HG03196 (cell line): ENCODE measurements at regions not wholly inside any gene's neighbourhood (a gene's known extent, or its start where the extent isn't known, plus 50 kb on each side); places are given as distances from the start of the nearest gene placed in this dataset.

ENCODE experiments used
- ATAC-seq: cut with Tn5 transposase; IDR thresholded peaks from one replicate; pipeline ENCODE4 v1.9.1; 2021; ENCODE audit not compliant: unreplicated experiment

DNA sequence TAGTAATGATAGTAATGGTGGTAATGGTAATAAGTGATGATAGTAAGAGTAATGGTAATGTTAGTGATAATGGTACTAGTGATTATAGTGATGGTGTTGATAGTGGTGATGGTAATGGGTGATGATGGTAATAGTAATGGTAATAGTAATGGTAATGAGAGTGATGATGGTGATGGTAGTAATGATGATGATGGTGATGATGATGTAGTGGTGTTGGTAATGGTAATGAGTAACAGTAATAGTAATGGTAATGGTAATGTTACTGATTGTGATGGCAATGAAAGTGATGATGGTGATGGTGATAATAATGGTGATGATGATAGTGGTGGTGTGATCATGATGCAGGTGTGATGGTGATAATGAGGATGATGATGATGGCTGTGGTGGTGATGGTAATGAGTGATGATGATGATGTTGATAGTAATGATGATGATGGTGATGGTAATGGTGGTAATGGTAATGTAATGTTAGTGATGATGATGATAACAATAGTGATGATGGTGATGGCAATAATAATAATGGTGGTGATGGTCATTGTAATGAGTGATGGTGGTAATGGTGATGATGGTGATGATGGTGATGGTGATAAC, 235.0 kb downstream of the MATN1 start:
- ATAC-seq: no peak

DNA sequence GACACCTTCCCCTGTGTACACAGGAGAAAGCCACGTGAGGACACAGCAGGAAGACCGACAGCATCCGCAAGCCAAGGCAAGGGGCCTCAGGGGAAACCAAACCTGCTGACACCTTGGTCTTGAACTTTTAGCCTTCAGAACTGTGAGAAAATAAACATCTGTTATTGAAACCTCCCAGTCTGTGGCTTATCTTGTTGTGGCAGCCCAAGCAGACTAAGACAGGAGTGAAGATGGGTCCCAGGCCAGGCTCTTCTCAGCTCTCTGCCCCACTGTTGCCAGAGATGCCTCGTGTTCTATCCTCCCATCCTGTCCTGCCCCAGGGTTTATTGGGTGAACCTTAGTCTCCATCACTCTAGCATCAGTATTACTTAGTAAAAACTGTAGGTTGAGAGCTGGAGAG, 236.3 kb downstream of the MATN1 start:
- ATAC-seq: no peak

DNA sequence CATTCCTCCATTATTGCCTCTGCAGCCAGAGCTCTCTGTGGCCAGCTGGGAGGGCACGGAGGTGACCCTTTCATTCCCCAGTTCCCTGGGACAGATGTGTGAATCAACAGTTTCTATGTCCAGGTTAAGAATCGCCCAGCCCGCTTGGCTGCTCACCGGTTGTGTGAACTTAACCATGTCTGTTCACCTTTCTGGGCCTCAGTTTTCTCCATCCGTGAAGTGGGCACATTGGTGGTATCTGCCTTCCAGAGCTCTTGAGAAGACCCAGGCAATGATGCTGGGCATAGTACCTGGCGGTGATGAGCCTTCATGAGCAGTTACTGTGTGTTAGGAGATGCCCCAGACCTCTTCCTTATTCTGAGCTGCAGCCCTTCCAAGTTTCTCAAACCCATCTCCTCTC, 238.3 kb downstream of the MATN1 start:
- no peak for ATAC-seq

DNA sequence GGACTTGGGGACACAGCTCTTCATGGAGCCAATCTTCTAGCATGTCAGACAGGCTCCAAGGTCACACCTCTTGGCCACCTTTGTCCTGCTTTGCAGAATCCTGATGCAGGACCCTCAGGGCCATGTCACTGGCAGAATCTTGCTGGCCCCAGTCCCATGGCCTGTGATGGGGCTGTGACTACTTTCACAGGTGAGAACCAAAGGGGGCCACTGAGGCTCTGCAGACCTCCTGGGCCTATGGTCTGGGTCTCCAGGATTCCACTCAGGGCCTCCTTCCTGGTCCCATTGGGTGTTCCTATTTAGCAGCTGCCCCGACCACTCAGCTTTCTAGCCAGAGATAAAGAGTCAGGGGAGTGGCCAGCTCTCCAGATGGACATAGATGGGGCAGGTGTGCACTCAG, 238.7 kb downstream of the MATN1 start:
- no peak for ATAC-seq

DNA sequence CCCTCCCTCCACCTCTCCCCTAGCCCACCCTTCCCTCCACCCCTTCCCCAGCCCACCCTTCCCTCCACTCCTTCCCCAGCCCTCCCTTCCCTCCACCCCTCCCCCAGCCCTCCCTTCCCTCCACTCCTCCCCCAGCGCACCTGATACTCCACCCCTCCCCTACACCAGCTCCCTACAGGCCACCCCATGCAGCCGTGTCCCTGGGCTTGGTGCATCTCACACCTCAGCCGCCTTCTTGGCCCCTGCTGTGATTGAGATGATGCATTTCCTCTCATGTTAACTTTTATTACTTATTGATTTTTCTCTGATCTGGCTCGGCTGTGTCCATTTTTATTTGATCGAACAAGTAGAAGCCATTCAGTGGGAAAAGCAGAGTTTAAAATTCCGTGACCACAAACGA, 243.8 kb downstream of the MATN1 start:
- no peak for ATAC-seq

DNA sequence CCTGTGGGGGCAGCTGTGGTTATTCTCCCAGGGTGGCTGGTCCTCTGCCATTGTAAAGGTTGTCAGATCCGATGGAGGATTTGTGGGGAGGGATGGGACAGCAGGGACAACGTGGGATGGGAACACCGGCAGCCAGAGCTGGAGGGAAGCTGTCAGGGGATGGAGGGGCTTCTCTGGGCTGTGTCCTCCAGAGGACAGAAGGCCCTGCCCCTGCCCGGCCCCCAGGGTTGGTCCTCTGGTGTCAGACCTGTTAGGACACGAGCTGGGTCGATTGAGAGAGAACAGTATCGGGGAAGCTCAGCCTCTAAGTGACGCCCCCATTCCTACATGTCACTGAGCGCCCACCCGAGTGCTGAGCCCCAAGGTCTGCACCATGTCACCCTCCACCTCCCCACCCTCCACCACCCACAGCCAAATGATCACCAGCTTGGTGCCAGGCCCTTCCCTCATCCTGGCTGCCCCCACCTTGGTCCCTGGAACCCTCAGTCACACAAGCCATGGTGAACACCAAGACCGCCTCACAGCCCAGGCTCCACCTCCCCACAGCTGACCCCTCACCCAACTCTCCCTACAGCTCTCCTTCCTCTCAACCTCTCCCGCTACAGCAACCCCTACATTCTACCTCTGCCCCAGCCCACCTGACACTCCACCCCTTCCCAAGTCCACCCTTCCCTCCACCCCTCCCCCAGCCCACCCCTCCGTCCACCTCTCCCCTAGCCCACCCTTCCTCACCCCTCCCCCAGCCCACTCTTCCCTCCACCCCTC, 244.4 kb downstream of the MATN1 start:
- no peak for ATAC-seq

DNA sequence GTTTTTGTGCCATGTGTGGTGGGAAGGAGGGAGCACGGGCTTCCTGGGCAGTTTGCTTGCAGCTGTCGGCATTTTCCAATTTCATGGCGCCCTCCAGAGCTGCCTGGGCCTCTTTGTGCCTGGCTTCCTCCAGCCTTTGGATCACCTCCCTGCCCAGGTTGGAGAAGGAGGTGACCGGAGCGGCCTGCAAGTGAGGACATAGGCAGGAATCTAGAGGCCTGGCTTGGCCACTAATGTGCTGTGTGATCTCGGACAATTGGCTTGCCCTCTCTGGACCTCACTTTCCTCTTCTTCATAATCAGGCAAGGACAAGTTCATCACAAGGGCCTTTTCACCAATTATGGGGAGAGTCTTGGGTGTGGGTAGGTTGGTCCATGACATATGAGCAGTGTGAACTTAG, 245.1 kb downstream of the MATN1 start:
- no peak for ATAC-seq

DNA sequence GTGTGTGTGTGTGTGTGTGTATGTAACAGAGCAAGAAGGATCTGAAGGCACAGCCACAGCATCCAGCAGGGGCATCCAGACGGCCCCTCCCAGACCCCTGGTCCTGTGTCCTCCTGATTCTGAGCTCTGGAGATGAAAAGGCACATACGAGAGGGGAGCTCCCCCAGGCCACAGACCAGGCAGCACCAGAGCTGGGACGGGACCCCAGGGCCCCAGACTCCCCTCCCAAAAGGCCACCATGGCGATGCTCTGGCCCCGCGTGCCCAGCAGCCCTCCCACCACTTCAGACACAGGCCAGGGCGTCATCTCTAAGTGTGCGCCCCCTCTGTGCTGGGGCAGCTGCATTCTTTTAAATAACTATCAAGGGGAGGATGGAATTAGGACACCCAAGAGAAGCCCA, 245.8 kb downstream of the MATN1 start:
- ATAC-seq: no peak

DNA sequence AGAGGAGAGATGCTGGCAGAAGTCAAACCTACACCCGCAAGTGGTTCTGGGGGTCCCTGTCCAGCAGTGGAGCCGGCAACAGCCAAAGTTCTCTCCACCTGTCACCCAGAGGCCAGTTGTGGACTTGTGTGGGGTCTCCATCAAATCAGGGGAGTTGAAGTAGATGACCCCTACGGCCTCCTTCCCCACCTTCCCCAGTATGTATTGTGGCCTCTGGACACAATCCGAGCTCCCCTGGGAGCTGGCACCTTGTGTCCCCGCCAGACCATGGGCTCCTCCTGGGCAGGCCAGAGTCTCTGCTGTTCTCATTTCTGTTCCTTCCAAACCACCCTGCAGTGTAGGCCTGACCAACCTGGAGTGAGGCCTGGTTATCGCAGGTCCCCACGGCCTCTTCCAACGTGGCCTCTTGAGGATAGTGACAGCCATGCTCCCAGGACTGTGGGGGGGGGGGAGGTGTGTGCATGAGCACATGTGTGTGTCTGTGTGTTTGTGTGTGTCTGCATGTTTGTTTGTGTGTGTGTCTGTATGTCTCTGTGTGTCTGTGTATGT, 246.4 kb downstream of the MATN1 start:
- no peak for ATAC-seq

DNA sequence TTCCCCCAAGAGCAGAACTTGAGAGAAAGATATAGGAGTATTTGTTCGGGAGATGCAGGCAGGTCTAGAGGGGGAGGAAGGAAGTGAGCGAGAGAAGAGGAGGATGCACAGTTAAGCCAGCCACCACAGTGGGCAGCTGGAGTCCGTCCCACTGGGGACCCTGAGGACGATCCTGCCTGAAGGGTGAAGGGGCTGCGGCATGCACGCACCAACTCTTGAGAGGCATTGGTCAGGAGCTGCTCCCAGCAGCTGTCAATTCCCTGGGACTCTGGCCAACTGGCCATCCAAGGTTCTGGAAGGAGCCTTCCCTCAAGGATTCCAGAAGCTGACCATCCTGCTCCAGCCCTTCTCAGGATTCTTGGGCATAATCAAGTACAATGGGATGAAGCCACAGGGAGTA, 246.9 kb downstream of the MATN1 start:
- no peak for ATAC-seq

DNA sequence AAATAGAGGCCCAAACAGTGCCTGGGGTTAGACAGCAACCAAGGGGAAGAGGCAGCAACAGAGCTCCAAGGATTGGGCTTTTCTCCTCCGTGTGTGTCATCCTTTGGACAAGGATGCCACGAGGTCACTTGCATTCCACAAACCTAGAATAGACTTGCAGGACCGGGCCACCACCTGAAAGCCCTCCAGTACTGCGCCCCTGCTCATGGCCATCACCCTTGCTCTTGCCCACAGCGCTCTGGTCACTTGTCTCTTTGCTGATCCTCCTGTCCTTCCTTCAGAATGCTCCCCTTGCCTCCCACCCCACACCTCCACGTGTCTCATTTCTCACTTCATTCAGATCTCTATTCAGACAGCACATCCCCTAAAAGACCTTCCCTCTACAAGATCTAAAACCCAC, 247.4 kb downstream of the MATN1 start:
- no peak for ATAC-seq

DNA sequence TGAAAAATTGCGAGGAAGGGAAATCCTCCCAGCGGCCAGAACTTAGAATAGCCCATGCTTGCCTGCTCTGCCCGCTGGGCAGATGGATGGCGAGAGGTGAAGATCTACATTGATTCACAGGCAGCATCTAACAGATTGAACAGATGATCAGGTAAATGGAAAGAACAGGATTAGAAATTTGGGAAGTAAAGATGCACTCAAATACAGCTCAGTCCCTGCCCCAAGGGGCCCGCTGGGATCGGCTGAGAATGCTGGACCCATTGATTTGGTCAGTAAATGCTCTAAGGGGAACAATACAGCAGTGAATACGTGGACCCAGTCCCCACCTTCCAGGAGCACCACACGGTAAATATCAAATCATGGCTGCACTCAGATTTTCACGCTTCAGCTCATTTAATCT, 248.2 kb downstream of the MATN1 start:
- ATAC-seq: no peak

DNA sequence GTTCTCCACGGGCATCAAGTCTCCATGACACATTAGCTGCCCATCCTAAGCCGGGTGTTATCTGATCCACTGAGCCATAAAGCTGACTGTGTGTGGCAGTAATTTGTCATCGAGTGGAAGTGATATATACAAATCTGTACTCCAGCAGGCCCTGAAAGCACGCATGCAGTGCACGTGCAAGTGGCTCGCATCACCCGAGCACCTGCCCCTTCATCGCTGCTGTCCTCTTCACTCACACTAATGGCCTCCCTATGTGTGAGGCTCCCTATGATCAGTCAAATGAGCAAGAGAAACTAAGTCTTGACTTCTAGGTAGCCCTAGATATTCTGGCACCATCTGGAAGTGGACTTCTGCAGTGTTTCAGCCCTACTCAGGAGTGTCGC, 248.6 kb downstream of the MATN1 start:
- no peak for ATAC-seq

DNA sequence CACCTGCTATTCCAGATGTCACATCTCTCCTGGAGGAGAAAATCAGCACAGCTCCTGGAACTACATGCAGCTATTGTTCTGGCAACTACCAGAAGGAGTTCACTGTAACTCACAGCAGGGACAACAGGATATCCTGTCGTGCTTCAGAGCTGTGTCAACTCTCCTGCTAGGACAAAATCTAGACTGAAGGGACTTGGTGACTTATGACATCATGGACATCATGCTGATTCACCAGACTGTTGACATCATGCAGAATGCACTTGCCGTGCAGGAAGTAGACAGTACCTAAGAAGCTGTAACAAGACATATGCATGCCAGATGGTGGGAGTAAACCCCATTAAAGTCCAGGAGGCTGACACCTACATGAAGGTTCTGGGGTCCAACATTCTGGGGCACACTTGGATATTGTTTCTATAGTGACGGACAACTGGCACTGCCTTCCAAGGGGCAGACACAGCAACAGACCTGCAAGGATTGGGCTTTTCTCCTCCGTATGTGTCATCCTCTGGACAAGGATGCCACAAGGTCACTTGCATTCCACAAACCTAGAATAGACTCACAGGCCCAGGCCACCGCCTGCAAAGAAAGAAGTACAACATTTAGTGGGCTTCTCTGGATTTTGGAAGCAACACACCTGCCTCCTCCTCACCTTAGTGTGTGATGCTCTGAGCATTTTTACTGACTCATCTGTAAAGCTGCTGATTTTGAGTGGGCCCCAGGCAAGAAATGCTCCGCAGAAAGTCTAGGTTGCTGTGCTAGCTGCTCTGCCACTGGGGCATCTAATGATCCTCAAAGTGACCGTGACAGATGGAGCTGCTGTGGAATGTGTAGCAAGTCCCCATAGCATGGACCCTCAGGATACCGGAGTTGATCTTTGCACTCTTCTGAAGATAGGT, 249.2 kb downstream of the MATN1 start:
- ATAC-seq: no peak

DNA sequence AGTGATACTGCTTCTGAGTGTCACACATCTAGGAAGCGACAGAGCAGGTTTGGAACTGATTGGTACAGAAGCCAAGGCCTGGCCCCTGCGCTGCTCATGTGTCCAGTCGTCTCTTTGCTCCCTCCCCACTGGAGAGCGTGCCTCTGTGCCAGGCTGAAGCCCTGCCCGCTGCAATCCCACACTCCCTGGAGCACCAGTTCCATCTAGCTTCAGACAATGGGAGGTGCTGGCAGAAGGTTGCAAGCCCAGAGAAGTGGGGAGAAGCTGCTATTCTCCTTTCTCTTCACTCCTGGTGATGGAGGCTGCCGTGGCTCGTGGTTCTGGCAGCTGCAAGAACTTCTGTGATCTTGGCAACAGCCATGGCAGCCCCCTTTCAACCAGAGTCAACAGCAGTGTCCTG, 250.9 kb downstream of the MATN1 start:
- no peak for ATAC-seq

DNA sequence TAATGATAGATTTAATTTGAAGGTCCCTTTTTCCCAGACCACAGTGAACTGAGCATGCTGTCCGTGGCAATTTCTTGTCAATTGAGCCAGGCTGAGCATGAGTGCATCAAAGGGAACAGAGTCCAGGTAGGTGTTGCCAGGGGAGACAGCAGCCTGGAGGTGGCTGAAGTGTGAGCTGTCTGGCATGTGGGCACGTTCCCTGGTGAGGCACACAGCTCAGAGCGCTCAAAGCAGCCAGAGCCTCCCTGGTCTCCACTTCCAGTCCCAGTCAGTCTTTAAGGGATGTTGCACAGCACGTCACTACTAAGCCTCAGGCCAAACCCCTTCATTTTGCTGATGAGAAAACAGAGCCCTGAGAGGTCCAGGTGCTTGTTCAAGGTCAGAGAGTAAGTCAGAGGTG, 251.4 kb downstream of the MATN1 start:
- ATAC-seq: no peak

DNA sequence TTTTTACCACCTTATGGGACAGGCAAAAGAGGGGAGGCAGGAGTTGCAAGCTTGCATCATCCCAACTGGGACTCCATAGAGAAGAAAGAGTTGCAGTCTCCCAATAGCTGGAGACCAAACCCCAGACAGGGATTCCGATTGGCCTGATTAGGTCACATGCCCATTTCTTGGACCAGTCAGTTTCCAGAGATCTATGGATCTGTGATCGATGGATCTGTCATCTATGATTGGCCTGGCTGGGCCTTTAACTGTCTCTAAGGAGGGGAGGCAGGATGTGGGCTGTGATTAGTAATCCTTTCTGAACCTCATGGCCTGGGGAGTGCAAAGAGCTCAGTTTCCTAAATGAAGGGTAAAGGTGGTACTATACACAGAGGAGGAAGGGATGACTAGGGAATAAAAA, 252.1 kb downstream of the MATN1 start:
- ATAC-seq: no peak

DNA sequence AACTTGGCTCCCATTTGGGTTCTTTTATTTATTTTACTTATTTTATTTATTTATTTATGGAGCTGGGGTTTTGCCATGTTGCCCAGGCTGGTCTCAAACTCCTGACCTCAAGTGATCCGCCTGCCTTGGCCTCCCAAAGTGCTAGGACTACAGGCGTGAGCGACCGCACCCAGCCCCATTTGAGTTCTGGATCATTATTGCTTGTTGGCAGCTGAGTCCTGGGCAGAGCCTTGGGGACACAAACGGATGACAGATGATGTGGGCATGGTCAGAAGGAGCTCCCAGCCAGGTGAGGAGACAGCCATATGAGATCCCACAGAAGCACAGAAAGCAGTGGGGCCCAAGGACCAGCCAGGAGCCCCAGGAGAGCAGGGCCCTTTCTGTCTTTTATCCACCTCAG, 254.0 kb downstream of the MATN1 start:
- ATAC-seq: no peak

DNA sequence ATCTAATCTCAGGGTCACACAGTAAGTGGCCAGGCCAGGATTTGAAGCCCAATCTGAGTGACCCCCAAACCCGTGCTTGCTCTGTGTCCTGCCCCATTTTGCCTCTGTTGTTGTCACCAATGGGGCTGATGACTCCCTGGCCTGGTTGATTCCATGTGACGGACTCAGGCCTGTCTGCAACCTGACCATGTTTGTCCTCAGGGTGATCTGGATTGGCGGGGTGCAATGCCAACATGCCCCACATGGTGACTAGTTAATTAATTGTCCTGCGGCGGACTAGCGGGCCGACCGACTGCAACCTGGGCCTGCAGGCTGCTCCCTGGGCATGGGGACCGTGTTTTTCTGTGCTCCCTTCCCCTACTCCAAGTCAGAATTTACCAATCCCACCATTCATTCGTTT, 256.3 kb downstream of the MATN1 start:
- no peak for ATAC-seq

DNA sequence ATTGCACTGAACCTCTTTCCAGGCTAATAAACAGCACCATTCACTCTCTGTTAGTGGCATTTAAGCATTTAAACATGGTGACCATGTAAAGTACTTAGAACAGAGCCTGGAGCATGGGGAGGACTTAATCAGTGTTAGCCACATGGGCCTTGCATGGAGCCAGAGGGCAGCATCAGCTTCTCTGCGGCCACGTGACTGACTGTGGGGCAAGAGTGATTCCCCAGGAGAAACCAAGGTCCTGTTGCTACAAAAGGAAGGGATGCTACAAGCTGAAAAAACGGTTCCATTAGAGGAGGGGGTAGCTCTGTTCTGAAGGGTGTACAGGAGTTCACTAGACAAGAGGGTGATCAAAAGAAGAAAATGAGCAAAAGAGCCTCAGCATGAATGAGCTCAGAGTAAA, 256.8 kb downstream of the MATN1 start:
- no peak for ATAC-seq

DNA sequence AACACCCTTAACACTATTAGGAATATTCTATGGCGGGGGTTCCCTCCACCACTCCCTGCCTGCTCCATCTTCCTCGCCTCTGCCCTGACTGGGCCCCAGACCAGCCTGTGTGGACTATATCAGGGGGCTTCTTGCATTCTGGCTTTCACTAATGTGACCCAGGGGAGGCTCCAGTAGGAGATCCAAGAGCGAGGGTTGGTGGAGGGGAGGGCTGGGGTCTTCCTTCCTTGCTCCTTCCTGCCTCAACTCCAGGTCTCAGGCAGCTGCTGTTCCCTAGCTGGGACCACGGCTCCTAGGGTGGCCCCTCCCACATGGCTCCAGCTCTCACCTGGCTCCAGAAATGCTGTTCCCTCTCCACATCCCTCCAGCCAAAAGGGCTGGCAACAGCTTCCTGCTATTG, 257.4 kb downstream of the MATN1 start:
- ATAC-seq: no peak

DNA sequence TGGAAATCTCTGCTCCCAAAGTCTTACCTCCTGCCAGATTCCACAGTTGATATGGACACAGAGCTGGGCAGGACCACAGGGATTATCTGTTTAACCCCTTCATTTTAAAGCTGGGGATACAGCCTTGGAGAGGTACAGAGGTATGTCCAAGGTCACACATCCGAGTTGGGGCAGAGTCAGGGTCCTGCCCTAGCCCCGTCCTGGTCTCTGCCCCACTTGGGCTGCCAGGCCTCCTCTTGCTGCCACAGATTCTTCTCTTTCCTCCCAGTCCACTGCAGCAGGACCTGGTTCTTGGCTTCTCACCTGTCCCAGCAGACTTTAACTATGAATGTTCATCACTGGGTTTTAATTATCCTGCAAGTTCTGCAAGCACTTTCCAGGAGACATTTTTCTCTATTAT, 258.3 kb downstream of the MATN1 start:
- ATAC-seq: no peak
